ENCODE measurements at regions not wholly inside any gene's neighbourhood (a gene's known extent, or its start where the extent isn't known, plus 50 kb on each side); places are given as distances from the start of the nearest gene placed in this dataset.

DNA sequence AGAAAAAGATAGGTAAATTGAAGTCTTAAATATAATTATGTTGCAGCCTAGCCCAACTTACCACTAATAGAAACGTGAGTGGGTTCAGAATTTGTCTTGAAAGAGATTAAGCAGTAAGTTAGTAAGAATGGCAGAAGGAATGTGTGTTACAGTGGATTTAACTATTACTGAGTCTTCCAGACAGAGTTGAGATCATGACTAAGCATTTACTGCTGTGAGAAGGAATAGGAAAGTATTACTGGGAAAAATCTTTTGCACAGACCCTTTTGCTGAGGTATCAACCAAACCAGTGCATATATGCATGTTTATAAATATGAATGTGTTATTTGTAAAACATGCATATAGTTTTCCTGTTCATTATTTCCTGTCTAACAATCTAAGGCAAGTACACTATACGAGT, 112.8 kb upstream of the EFNA5 start:
- H3F3A ChIP-seq (replicated peaks; ENCODE audit: low read depth) = no peaks in the 10 kb centered on the region
- TF ChIP-seq ZNF114 (CRISPR knock-in tag; IDR thresholded peaks at IDR 0.05) = no peak
- TF ChIP-seq, protein P1, sequence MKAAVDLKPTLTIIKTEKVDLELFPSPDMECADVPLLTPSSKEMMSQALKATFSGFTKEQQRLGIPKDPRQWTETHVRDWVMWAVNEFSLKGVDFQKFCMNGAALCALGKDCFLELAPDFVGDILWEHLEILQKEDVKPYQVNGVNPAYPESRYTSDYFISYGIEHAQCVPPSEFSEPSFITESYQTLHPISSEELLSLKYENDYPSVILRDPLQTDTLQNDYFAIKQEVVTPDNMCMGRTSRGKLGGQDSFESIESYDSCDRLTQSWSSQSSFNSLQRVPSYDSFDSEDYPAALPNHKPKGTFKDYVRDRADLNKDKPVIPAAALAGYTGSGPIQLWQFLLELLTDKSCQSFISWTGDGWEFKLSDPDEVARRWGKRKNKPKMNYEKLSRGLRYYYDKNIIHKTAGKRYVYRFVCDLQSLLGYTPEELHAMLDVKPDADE (IDR thresholded peaks at IDR 0.05) = no peak
- Mint-ChIP-seq H3K4me1 (peaks cover 2% of the 10 kb centered on the region; the same call in 1 of the 3 replicates), H3K4me3 (no peak overlapping the region), H3K27ac (no peak overlapping the region), H3K9me3 (peaks cover 10% of the 10 kb centered on the region; the same call in 1 of the 3 replicates), H3K27me3 (ENCODE audit: insufficient read depth, low read depth, poor library complexity) (no peaks in the 10 kb centered on the region), H3K36me3 (ENCODE audit: low read depth) (peaks cover 11% of the 10 kb centered on the region)
- no peaks in the 10 kb centered on the region; the same call in 1 of the 2 replicates for H3K36me3 ChIP-seq (ENCODE audit: insufficient read depth)
- no peak for DNase-seq (ENCODE audit: low spot score)
- H3K4me3 ChIP-seq = no peak overlapping the region
- no peak overlapping the region for H2AFZ ChIP-seq
- H3K79me2 ChIP-seq (replicated peaks; ENCODE audit: insufficient read depth) = no peaks in the 10 kb centered on the region
- H3K27ac ChIP-seq (ENCODE audit: low read depth) = no peak overlapping the region
- peaks cover 3% of the 10 kb centered on the region; the same call in 1 of the 2 replicates for H3K9me2 ChIP-seq (ENCODE audit: insufficient read depth)
- no peaks in the 10 kb centered on the region for H4K20me1 ChIP-seq (replicated peaks; ENCODE audit: insufficient read depth)
- no peak for ATAC-seq
- H3K27me3 ChIP-seq (ENCODE audit: insufficient read depth) = no peaks in the 10 kb centered on the region
- H3K4me2 ChIP-seq = no peak overlapping the region
- no peaks in the 10 kb centered on the region for H3K4me1 ChIP-seq (ENCODE audit: insufficient read depth)

DNA sequence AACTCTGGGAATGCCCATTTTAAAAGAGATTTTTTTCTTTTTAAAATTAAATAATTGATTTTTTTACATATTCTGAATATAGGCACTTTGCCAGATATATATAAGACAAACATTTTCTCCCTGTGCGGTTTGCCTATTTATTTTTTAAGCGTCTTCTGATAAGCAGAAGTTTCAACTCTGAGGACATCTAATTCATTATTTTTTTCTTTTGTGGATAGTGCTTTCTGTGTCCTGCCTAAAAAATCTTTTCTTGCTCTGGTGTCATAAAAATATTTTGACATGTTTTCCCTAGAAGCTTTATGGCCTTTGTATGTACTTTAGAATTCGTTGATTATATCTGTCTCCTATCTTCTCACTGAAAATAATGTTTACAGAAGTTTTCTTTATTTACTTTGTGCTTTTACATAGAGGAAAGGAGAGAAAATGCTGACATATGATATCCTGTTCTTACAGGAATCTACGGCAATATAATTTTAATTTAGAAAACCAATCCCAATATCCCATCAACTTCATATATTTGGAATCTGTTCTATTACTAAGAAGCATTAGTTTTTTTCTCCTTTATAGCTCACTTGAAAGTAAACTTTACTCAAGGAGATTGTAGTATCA, 111.9 kb upstream of the EFNA5 start:
- Histone ChIP-seq H3F3A (replicated peaks; ENCODE audit: low read depth) (no peaks in the 10 kb centered on the region), H3K27ac (ENCODE audit: low read depth) (no peak overlapping the region), H3K36me3 (ENCODE audit: insufficient read depth) (no peaks in the 10 kb centered on the region; the same call in 1 of the 2 replicates), H3K9me2 (ENCODE audit: insufficient read depth) (peaks cover 3% of the 10 kb centered on the region; the same call in 1 of the 2 replicates), H3K79me2 (replicated peaks; ENCODE audit: insufficient read depth) (no peaks in the 10 kb centered on the region), H3K27me3 (ENCODE audit: insufficient read depth) (no peaks in the 10 kb centered on the region), H3K4me3 (no peak overlapping the region), H3K4me2 (no peak overlapping the region), H3K4me1 (ENCODE audit: insufficient read depth) (no peaks in the 10 kb centered on the region), H4K20me1 (replicated peaks; ENCODE audit: insufficient read depth) (no peaks in the 10 kb centered on the region), H2AFZ (no peak overlapping the region)
- peaks cover 11% of the 10 kb centered on the region for H3K36me3 Mint-ChIP-seq (ENCODE audit: low read depth)
- H3K27ac Mint-ChIP-seq = no peak overlapping the region
- H3K27me3 Mint-ChIP-seq (ENCODE audit: insufficient read depth, low read depth, poor library complexity) = no peaks in the 10 kb centered on the region
- H3K4me1 Mint-ChIP-seq = peaks cover 3% of the 10 kb centered on the region; the same call in 1 of the 3 replicates
- no peak for ATAC-seq
- DNase-seq (ENCODE audit: low spot score) = no peak
- peaks cover 10% of the 10 kb centered on the region; the same call in 1 of the 3 replicates for H3K9me3 Mint-ChIP-seq
- no peak overlapping the region for H3K4me3 Mint-ChIP-seq
- TF ChIP-seq EZH2 (IDR thresholded peaks at IDR 0.05; ENCODE audit: low read depth, unreplicated experiment) = no peak
- no peak for TF ChIP-seq JUNB (IDR thresholded peaks at IDR 0.05; ENCODE audit: unreplicated experiment)
- TF ChIP-seq STAT1 (IDR thresholded peaks at IDR 0.05; ENCODE audit: unreplicated experiment) = no peak
- TF ChIP-seq CTCF (conservative IDR thresholded peaks at IDR 0.05; ENCODE audit: low read depth in 2 of 2) = no peak
- TF ChIP-seq, protein P2, sequence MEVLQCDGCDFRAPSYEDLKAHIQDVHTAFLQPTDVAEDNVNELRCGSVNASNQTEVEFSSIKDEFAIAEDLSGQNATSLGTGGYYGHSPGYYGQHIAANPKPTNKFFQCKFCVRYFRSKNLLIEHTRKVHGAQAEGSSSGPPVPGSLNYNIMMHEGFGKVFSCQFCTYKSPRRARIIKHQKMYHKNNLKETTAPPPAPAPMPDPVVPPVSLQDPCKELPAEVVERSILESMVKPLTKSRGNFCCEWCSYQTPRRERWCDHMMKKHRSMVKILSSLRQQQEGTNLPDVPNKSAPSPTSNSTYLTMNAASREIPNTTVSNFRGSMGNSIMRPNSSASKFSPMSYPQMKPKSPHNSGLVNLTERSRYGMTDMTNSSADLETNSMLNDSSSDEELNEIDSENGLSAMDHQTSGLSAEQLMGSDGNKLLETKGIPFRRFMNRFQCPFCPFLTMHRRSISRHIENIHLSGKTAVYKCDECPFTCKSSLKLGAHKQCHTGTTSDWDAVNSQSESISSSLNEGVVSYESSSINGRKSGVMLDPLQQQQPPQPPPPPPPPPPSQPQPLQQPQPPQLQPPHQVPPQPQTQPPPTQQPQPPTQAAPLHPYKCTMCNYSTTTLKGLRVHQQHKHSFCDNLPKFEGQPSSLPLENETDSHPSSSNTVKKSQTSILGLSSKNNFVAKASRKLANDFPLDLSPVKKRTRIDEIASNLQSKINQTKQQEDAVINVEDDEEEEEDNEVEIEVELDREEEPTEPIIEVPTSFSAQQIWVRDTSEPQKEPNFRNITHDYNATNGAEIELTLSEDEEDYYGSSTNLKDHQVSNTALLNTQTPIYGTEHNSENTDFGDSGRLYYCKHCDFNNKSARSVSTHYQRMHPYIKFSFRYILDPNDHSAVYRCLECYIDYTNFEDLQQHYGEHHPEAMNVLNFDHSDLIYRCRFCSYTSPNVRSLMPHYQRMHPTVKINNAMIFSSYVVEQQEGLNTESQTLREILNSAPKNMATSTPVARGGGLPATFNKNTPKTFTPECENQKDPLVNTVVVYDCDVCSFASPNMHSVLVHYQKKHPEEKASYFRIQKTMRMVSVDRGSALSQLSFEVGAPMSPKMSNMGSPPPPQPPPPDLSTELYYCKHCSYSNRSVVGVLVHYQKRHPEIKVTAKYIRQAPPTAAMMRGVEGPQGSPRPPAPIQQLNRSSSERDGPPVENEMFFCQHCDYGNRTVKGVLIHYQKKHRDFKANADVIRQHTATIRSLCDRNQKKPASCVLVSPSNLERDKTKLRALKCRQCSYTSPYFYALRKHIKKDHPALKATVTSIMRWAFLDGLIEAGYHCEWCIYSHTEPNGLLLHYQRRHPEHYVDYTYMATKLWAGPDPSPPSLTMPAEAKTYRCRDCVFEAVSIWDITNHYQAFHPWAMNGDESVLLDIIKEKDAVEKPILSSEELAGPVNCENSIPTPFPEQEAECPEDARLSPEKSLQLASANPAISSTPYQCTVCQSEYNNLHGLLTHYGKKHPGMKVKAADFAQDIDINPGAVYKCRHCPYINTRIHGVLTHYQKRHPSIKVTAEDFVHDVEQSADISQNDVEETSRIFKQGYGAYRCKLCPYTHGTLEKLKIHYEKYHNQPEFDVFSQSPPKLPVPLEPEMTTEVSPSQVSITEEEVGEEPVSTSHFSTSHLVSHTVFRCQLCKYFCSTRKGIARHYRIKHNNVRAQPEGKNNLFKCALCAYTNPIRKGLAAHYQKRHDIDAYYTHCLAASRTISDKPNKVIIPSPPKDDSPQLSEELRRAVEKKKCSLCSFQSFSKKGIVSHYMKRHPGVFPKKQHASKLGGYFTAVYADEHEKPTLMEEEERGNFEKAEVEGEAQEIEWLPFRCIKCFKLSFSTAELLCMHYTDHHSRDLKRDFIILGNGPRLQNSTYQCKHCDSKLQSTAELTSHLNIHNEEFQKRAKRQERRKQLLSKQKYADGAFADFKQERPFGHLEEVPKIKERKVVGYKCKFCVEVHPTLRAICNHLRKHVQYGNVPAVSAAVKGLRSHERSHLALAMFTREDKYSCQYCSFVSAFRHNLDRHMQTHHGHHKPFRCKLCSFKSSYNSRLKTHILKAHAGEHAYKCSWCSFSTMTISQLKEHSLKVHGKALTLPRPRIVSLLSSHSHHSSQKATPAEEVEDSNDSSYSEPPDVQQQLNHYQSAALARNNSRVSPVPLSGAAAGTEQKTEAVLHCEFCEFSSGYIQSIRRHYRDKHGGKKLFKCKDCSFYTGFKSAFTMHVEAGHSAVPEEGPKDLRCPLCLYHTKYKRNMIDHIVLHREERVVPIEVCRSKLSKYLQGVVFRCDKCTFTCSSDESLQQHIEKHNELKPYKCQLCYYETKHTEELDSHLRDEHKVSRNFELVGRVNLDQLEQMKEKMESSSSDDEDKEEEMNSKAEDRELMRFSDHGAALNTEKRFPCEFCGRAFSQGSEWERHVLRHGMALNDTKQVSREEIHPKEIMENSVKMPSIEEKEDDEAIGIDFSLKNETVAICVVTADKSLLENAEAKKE (CRISPR knock-in tag; IDR thresholded peaks at IDR 0.05) = no peak
- TF ChIP-seq, protein P1 (IDR thresholded peaks at IDR 0.05) = no peak
